ENCODE measurements at regions not wholly inside any gene's neighbourhood (a gene's known extent, or its start where the extent isn't known, plus 50 kb on each side); places are given as distances from the start of the nearest gene placed in this dataset.
"Not testable (repeated sequence)": the region's sequence is repeated elsewhere in the genome, so short reads cannot be mapped to it uniquely, and the experiment has no call there.

GRCh38 chr3:20832963-20833362, 647.0 kb upstream of the SGO1 start:
- no peak for TF ChIP-seq CTCF (IDR thresholded peaks at IDR 0.05)
- H3K27ac ChIP-seq: no peak overlapping the region
- H3K4me1 ChIP-seq: no peaks in the 10 kb centered on the region
- no peaks in the 10 kb centered on the region for H3K27me3 ChIP-seq
- no peaks in the 10 kb centered on the region for H3K36me3 ChIP-seq
- intact Hi-C loops (cut with DNase I; ENCODE audit: low total_unique reads): no loop called here
- no peaks in the 10 kb centered on the region for H3K9me3 ChIP-seq
- H3K4me3 ChIP-seq: no peak overlapping the region
- no peak for DNase-seq

- Histone ChIP-seq H3K9me3 (peaks cover 0 to 11% (median 0%) of the 10 kb centered on the region in 3 donors), H3K4me3 (no peak overlapping the region), H3K27me3 (no peaks in the 10 kb centered on the region), H3K36me3 (no peaks in the 10 kb centered on the region), H3K27ac (no peak overlapping the region), H3K4me1 (no peaks in the 10 kb centered on the region)
- no peak for DNase-seq
- intact Hi-C loops (cut with DNase I; ENCODE audit: low total_unique reads): no loop called here
- no peak for TF ChIP-seq CTCF (IDR thresholded peaks at IDR 0.05)
These were observed 636.2 kb upstream of the SGO1 start for GRCh38 chr3:20822251-20822650.

GRCh38 chr3:20820872-20821271, 634.9 kb upstream of the SGO1 start:
- peaks cover 0 to 11% (median 0%) of the 10 kb centered on the region in 3 donors for H3K9me3 ChIP-seq
- intact Hi-C loops (cut with DNase I; ENCODE audit: low total_unique reads); H3K27ac ChIP-seq; H3K27me3 ChIP-seq; H3K4me1 ChIP-seq; H3K36me3 ChIP-seq; DNase-seq; H3K4me3 ChIP-seq: not testable (repeated sequence)

GRCh38 chr3:20811631-20812030, 625.6 kb upstream of the SGO1 start:
- DNase-seq: no peak
- intact Hi-C loops (cut with DNase I; ENCODE audit: low total_unique reads): no loop called here
- Histone ChIP-seq H3K27me3 (no peaks in the 10 kb centered on the region), H3K4me1 (no peaks in the 10 kb centered on the region), H3K4me3 (no peak overlapping the region), H3K9me3 (no peaks in the 10 kb centered on the region), H3K36me3 (no peaks in the 10 kb centered on the region), H3K27ac (no peak overlapping the region)
- TF ChIP-seq CTCF (IDR thresholded peaks at IDR 0.05): no peak

GRCh38 chr3:20811006-20811405, 625.0 kb upstream of the SGO1 start:
- no peak overlapping the region for H3K4me3 ChIP-seq
- H3K9me3 ChIP-seq: no peaks in the 10 kb centered on the region
- intact Hi-C loops (cut with DNase I; ENCODE audit: low total_unique reads): no loop called here
- H3K36me3 ChIP-seq: no peaks in the 10 kb centered on the region
- H3K27me3 ChIP-seq: no peaks in the 10 kb centered on the region
- no peak overlapping the region for H3K27ac ChIP-seq
- DNase-seq: no peak
- no peak for TF ChIP-seq CTCF (IDR thresholded peaks at IDR 0.05)
- H3K4me1 ChIP-seq: no peaks in the 10 kb centered on the region

GRCh38 chr3:20810555-20810954, 624.5 kb upstream of the SGO1 start:
- Histone ChIP-seq H3K4me3 (no peak overlapping the region), H3K4me1 (no peaks in the 10 kb centered on the region), H3K9me3 (no peaks in the 10 kb centered on the region), H3K27ac (no peak overlapping the region), H3K27me3 (no peaks in the 10 kb centered on the region), H3K36me3 (no peaks in the 10 kb centered on the region)
- intact Hi-C loops (cut with DNase I; ENCODE audit: low total_unique reads): no loop called here
- DNase-seq: no peak
- no peak for TF ChIP-seq CTCF (IDR thresholded peaks at IDR 0.05)

Measured in tibial artery (tissue), 4 donors.